ENCODE measurements at regions not wholly inside any gene's neighbourhood (a gene's known extent, or its start where the extent isn't known, plus 50 kb on each side); places are given as distances from the start of the nearest gene placed in this dataset.
A peak's percentile ranks its signal among the peaks of the same experiment; 100 is the strongest.

DNA sequence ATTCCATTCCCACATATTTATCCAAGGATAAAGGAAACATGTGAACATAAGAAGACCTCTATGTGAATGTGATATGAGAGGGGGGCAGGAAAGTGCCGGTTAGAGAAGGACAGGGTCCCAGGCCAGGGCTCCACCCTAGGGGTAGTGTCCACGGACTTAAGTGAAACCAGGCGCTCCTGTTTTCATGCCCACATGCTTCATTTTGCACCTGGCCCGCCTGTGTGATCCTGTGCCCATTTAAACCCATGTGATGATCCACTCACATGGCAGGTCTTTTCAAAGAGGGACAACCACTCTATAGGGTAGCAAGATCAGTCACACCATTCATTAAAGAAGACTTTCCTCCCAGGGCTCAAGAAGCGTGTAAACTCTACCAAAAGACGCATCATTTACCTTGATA is 865.3 kb upstream of the GJE1 start:
- DNase-seq: no peak

DNA sequence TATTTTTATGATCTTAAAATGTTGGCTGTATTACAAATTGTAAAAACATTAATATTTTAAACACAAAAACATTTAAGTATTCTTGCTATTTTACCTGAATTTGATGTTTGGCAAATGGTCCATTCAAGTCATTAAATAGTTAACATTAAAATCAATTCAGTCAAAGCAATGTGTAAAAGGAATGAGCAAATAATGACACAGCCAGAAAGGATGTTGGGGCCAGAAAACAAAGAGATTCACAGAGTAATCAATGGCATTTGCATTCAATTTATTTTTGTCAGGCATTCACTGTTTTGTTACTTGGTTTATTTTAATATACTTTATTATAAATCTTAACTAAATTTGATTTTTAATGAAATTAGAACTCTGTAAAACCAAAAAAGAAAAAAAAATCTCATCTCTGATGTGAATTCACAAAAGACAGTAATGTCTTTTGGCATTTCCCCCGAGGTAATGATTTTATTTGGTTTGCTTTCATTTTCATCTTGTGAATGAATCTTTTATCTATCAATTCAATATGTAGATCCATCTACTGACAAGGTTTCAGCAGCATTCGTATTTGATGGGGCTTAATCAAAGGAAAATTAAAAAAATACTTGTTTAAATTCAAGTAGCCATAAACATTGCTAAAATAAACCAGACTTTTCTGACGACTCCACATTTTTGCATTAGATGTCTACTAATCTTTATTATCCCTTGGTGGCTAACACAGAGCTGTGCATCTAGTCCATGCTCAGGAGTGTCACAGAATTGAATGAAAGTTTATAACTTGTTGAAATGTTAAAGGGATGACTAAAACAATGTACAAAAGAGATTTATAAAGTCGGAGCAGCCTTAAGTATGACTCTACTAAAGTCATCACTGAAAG is 866.7 kb upstream of the GJE1 start:
- no peak for DNase-seq

DNA sequence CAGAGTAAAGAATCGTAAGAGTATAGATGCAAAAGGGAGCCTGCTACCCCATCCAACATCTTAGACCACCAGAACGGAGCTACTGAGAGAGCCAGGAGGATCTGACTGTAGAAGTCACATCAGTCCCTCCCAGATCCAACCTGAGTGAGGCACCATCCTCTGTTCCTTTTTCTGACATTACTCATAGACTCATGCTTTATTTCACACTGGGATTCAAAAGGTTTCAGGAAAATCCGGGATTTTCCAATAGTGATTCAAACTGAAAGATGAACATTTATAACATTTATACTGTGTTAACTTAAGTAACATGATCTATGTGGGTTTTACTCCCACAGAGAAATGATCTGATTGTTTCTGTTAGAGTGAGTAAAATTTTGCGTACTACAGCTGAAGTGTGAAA is 868.6 kb upstream of the GJE1 start:
- no peak for DNase-seq

DNA sequence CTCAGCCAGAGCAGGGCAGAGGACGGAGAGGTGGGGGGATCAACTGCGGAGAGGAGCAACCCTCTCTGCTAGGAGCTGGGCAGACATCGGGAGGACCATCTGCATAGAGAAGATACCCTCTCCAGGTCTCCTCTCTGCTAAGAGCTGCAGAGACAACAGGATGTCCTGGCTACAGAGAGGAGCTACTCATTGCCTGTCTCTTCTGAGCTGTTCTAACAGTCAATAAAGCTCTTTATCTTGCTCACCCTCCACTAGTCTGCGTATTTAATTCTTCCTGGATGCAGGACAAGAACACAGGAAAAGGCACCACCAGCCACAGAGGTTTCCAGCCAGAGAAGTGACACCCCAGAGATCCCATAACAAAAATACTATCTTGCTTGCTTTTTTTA is 871.1 kb upstream of the GJE1 start:
- no peak for DNase-seq

DNA sequence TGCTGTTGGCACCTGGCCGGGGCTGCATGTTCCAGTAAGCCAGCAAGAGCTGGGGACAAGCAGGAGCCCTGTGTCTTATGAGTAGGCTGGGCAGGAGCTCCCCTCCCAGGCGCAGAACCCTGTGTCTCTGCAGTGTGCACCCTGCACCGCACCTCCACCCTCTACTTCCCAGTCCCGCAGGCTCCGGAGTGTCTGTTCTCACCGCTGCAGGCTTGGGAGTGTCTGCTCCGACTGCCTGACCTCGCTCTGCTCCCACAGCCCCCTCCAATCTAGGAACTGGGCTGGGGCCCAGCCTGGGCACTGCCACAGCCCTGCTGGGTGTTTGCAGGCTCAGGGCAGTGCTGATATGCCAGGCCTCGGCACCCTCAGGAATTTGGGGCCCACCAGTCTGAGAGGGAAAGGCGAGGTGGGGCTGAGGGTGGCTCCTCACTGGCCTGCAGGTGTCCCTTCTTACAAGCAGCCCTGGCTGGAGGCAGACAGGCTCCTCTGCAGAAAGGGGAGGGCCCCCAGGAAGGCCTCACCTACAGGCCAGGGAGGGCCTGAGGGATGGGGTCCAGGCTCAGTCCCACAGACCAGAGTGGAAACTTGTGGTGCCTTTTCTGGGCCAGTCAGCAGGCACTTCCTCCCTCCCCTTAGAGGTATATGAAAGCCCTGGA is 871.6 kb upstream of the GJE1 start:
- DNase-seq: no peak

DNA sequence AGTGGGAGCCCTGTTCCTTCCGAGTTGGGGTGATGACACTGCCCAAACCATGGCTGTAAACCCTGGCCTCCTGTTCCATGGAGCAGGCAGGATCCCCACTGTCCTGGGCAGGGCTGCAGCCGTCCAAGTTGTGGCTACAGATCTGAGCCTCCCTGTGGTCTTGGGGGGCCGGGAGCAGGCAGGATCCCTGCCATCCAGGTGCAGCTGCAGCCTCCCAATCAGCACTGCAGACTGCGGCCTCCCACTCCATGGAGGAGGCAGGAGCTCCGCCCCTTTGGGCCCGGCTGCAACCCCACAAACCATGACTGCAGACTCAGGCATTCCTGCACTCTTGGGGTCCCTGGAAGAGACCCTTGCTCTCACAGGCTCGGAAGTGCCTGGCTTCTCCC is 872.1 kb upstream of the GJE1 start:
- no peak for DNase-seq

DNA sequence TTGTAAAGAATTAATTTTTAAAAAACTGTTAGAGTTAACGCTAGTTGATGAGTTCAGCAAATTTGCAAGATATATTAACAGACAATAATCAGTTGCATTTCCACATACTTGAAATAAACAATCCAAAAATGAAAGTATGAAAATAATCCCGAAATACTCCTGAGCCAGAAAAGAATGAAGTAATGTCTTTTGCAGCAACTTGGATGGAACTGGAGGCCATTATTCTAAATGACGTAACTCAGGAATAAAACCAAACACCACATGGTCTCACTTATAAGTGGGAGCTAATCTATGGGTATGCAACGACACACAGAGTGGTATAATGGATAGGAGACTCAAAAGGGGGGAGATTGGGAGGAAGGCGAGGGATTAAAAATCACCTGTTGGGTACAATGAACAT is 872.9 kb upstream of the GJE1 start:
- no peak for DNase-seq

DNA sequence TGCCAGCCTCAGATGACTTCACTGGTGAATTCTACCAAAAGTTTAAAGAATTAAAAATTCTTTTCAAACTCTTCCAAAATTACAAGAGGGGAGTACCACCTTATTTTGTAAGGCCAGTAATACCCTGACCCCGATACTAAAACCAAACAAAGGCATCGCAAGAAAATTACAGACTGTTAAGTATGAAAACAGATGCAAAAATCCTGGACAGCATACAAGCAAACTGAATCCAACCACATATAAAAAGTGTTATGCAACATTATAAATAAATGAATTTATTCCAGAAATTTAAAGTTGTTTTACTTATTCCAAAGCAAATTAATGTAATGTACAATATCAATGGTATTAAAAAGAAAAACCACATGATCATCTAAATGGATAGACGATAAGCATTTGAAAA is 873.6 kb upstream of the GJE1 start:
- no peak for DNase-seq

DNA sequence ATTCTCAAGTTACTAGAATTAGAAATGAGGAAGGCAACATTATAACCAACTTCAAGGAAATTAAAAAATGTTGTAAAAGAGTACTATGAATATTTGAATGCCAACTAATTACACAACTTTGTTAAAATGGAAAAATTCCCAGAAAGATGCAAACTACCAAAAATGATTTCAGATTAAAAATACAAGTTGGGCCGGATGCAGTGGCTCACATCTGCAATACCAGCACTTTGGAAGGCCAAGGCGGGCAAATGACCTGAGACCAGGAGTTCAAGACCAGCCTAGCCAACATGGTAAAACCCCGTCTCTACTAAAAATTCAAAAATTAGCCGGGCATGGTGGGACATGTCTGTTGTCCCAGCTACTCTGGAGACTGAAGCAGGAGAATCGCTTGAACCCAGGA is 874.2 kb upstream of the GJE1 start:
- DNase-seq: no peak

DNA sequence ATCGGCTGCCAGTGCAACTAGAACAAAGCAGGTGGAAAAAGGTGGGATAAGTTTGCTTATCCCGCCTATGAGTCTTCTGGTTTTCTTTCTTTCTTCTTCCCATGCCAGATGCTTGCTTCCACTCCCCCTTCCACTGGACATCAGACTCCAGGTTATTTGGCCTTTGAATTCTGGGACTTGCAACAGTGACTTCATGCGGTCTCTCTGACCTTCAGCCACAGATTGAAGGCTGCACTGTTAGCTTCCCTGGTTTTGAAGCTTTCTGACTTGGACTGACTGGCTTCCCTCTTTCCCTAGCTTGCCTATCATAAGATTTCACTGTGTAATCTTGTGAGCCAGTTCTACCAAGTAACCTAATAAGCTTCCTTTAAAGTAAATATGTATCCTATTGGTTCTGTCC is 878.4 kb upstream of the GJE1 start:
- no peak for DNase-seq

DNA sequence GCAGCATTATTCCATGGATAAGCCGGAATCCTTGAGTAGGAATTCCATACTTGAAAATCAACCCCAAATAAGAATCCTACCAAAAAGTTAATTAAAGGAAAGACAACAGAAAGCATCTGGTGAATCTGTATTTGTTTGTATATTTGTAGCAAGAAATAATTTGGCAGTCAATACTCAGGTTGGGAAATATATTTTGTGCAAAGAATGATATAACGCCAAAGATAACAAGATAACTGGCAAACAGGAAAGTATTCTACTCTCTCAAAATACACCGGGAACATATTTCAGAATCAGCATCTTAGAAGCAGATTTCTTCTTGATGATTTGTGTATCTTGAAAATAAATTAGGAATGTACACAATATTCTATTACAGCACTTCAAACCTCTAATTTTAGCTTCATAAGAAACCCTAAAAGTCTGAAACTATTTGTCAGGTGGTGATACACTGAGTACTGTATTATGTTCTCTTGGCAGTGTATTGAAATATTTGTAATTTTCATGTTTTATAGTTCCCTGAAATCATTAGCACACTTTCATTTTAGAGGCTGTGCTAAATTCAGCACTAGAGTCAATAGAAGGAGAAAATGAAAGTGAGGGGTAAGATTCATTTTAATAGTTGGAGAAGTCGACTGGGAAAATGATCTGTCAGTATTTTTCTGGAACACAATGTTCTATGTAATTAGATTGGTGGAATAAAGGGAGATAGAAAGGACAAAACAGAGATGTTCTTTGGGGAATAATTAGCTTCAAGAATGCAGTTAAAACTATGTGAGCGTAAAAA is 879.7 kb upstream of the GJE1 start:
- DNase-seq: no peak

DNA sequence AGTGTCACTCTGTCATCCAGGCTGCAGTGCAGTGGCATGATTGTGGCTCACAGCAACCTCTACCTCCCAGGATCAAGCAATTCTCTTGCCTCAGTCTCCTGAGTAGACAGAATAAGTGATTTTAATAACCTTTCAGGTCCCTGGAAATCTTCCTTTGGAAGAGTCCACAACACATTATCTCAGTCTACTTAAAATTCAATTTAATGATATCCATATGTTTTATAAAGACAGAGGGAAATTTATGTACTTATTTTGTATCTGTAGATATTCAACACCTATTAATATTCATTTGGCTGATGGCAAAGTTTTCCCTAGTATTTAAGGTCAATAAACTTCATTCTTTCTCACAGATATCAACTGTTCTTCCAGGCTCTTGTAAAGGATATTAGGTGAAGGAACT is 881.4 kb upstream of the GJE1 start:
- no peak for DNase-seq

DNA sequence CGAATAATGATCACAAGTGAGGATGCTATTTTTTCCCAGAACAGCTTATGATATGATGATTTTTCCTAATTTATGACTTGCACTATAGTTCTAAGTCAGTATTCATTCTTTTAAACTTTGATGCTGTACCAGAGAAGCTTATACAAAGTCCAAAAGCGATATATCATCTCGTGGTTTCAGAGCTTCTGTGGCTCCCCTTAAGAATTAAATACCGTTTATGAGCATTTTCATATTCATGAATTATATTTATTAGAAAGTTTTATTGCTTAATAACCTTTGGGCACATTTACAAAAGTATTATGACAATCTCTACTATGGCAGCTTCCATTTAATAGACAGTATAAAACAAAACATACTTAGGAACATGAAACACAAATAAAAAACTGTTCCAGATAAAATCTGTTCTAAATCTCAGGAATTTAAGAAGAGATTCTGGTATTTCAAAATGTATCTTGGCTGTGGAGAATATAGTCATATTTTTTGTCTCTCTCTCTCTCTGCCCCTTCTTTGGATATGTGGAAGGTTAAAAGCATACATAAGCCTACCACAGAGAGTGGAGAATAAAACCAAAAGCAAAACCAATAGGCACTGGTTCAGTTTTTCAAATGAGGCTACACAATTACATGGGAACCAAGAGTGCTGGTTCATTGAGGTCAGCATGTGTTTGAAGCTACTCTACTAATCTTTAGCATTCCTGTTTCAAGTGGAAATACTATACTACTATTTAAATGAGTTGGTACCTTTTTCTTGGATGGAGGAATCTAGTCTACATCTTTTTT is 884.5 kb upstream of the GJE1 start:
- no peak for DNase-seq

DNA sequence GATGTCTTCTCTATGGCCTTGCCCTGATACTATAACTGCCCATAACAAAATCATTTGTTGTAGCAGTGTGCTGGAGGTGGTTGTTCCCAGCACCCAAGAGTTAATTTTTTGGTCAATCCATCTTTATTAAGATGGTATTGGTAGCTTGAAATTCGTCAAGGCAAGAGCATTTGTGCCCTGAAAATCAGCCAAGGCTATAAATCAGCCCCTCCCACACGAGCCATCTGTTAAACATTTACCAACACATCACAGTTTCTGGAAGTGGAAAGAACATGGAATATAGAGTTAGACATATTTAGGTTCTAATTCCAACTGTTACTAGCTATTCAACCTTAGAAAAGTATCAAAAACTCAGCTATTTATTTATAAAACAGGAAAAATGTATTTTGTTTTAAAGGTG is 888.4 kb upstream of the GJE1 start:
- DNase-seq: no peak

DNA sequence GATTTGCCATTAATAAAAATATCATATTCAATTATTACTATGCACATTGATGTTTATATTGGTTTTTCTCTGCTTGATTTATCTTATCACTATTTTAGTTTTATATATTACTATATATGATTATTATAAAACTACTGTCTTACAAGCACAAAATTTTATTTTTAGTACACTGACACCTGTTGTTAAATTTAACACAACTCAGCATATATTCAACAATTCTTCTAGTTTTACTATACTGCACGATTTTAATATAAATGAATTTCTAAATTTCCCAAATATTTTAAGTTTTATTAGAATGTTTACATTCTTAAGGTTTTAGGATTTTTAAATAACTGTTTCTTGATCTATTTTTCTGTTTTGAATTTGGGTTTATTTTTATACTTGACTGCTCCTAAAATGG is 889.8 kb upstream of the GJE1 start:
- DNase-seq: no peak

DNA sequence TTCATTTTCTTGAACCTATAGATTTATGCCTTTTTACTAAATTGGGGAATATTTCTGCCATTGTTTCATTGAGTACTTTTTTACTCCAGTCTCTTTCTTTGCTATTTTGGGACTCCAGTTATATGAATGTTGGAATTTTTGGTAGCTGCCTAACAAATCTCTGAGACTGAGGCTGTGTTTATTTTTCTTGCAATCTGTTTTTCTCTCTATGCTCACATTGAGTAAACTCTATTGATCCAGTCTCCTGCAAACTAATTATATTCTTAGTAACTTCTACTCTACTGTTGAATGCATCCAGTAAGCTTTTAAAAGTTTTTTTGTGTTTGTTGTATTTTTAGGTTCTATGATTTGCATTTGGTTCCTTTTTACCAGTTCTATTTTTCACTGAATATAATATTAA is 903.4 kb upstream of the GJE1 start:
- DNase-seq: no peak

DNA sequence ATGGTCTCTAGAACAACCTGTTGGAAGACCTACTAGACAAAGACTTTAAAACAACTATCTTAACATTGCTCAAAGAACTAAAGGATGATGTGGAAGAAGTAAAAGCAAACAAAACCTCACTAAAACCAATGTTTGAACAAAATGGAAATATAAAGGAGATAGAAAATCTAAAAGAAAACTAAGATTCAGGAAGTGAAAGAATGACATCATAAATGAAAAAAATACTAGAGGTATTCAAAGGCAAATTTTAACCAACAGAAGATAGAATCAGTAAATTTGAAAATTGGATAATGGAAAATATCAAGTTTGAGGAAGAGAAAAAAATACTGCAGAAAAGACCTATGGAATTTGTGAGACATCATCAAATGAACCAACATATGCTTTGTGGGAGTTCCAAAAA is 914.1 kb upstream of the GJE1 start:
- no peak for DNase-seq

DNA sequence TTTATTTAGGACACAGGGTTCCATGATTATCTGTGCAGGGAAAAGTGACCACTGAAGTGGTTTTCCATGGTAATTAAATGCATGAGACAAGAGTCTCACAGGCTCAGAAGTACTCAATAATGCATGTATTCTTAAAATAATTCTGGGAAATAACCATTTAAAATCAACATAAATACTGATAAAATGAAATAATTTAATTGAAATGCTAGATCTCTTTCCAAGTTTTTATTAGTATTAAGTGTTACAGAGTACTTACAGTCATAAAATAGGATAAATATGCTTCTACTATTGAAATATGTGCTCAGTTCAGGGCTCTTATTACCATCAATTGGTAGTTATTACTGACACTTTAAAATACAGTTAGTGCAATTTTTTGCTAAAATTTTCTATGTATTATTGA is 916.0 kb upstream of the GJE1 start:
- no peak for DNase-seq

DNA sequence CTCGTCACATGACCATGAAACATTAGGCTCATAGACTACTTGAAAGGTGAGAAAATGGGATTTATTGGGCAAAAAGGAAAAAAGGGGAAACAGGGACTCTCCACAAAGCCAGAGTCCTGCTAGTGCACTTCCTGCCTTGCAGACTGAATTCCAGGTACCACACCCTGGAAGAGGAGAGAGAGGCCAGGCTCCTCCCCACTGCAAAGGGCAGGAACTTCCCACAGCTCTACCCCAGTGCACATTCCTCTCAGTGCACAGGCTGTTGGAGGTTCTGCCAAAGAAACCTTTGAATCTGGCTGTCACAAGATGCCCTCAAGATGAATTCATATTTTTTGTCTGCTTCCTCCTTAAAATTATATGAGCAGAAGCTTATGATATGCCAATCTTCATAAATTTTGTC is 920.4 kb upstream of the GJE1 start:
- peak; percentile 58 for DNase-seq

DNA sequence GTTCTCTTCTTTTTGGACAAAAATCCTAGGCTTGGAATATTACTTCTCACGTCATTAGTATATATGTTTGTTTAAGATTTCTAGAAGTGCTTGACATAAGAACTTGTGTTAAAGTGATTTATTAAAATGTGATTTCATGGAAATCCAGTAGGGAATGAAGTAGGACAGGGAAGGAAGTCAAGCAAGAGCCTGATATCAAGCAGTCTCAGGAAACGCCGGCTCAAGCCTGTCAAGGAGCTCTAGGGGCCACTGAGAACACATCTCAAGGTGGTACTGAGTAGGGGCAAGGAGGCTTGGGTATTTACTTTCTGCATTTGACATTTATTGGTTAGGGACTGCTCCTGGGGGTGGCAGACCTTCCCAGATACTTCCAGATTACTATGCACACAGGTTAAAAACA is 920.9 kb upstream of the GJE1 start:
- DNase-seq: no peak

DNA sequence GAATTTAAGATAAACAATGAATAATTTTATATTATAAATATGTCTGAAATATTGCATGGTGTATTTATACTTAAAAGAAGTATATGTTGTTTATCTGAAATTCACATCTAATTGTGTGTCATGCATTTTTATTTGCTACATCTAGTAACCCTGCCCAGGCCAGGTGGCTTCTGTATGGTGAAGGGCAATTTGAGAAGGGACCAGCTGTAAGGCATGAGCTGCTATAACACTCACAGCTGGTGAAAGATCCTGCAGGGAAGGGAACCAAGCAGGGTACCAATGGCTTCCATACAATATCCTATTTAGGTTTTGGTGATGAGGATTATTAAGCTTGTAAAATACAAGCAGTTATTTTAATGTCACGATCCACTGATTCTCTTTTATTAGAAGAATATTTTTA is 921.8 kb upstream of the GJE1 start:
- no peak for DNase-seq

DNA sequence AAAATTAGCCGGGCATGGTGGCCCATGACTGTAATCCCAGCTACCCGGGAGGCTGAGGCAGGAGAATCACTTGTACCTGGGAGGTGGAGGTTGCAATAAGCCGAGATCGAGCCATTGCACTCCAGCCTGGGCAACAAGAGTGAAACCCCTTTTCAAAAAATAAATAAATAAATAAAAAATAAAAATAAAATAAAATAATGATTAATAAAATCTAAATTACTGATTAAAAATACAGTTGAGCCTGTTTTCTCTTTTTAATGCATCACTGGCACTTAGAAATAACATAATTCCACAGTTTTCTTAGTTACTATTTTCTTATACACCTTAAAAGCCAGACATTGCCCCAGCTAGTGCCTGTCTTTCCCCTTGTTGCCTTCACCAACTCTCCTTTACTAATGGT is 922.8 kb upstream of the GJE1 start:
- no peak for DNase-seq

DNA sequence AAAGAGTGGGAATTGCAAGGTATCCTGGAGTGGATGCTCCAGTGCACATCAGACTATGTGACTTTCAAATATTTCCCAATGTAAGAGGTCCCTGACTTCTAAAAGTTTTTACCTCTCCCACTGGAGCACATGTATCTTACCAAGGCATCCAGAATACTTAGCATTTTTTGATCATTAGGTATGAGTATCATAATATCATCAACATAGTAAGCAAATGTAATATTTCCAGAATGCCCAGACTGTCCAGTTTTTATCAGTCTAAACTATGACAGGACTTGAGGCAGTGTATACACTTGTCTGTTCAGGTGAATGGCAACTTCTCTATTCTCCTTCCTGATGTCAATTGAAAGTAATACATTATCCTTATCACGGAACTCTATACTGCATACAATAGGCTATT is 924.6 kb upstream of the GJE1 start:
- no peak for DNase-seq
